ENCODE measurements at regions not wholly inside any gene's neighbourhood (a gene's known extent, or its start where the extent isn't known, plus 50 kb on each side); places are given as distances from the start of the nearest gene placed in this dataset.

- TF ChIP-seq CTCF (IDR thresholded peaks at IDR 0.05 in 4 of 5, conservative IDR thresholded peaks at IDR 0.05 in 1 of 5) (no peak), POLR2A (IDR thresholded peaks at IDR 0.05) (no peak)
Measured at GRCh38 chr13:44302940-44303575, 70.6 kb upstream of the SERP2 start.
